Suprapubic skin (tissue), 3 donors: ENCODE measurements at regions not wholly inside any gene's neighbourhood (a gene's known extent, or its start where the extent isn't known, plus 50 kb on each side); places are given as distances from the start of the nearest gene placed in this dataset.

ENCODE experiments used
- POLR2A ChIP-seq, 2 donors: fragments of 450-650 bp; IDR thresholded peaks; one replicate each; pipeline ENCODE4 v1.6.1; 2017; ENCODE audit warnings: antibody characterized with exemption in 2 of 2, mild to moderate bottlenecking in 2 of 2, moderate library complexity in 2 of 2
- TF ChIP-seq, protein P1 (sequence below), 2 donors: fragments of 200-600 bp in 1 of 2; fragments of 450-650 bp in 1 of 2; sonication (generic) in 1 of 2; IDR thresholded peaks; one replicate each; pipeline ENCODE4 v1.5.1; 2016 to 2019; ENCODE audit warnings: antibody characterized with exemption in 2 of 2, mild to moderate bottlenecking in 1 of 2, moderate library complexity in 1 of 2

DNA sequence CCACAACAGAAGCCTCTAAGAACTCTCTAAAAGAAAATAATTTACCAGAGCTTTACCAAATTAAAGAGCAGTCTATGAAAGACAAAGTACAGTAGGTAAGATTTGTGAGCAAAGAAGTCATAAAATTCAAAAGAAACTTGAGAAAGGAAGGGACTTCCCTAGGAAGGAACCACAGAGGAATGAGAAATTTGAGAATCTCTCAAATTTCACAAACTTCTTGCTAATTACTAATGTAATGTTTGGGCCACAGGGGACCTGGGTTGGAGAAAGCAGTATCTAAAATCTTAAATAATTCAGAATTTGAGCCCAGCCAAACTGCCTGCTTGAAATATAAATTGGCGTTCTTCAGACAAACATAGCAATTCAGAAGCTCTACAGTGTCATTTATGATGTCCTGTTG, 225.0 kb upstream of the PRR16 start:
- TF ChIP-seq, protein P1, sequence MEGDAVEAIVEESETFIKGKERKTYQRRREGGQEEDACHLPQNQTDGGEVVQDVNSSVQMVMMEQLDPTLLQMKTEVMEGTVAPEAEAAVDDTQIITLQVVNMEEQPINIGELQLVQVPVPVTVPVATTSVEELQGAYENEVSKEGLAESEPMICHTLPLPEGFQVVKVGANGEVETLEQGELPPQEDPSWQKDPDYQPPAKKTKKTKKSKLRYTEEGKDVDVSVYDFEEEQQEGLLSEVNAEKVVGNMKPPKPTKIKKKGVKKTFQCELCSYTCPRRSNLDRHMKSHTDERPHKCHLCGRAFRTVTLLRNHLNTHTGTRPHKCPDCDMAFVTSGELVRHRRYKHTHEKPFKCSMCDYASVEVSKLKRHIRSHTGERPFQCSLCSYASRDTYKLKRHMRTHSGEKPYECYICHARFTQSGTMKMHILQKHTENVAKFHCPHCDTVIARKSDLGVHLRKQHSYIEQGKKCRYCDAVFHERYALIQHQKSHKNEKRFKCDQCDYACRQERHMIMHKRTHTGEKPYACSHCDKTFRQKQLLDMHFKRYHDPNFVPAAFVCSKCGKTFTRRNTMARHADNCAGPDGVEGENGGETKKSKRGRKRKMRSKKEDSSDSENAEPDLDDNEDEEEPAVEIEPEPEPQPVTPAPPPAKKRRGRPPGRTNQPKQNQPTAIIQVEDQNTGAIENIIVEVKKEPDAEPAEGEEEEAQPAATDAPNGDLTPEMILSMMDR (IDR thresholded peaks at IDR 0.05): no peak
- TF ChIP-seq POLR2A (IDR thresholded peaks at IDR 0.05): no peak
